H1 (cell line): ENCODE measurements at regions not wholly inside any gene's neighbourhood (a gene's known extent, or its start where the extent isn't known, plus 50 kb on each side); places are given as distances from the start of the nearest gene placed in this dataset.

Experiments used
- CTCF ChIA-PET: fragments of 300-600 bp; sonication (Branson Sonifier 250); formaldehyde crosslinking; loops from one replicate; lab custom pipeline; 2021; ENCODE audit not compliant: partially characterized antibody; lab: Charles Lee
- POLR2A ChIA-PET: fragments of 300-600 bp; sonication (Branson Sonifier 250); formaldehyde crosslinking; loops from one replicate; lab custom pipeline; 2021; ENCODE audit warnings: inconsistent platforms; ENCODE audit not compliant: partially characterized antibody; lab: Charles Lee
- DNase-seq, 2 experiments: peaks; one replicate each; pipeline versions ENCODE4 v3.0.0 to v3.0.0-alpha.2; 2010 to 2022; ENCODE audit warnings: low spot score in 2 of 2, low read depth in 1 of 2, mixed read lengths in 1 of 2
- FAIRE-seq: peaks from 2 replicates; lab custom pipeline; 2011; peaks lifted over from hg19 to GRCh38; lab: Jason Lieb, UNC
- H2AFZ ChIP-seq: 2 replicates; pipeline ENCODE4 v1.8.1; 2012; ENCODE audit warnings: low read length, inconsistent platforms
- H2AK5ac ChIP-seq: 2 replicates; pipeline ENCODE4 v1.6.1; 2013; ENCODE audit warnings: low read depth, low read length
- H2BK120ac ChIP-seq: replicated peaks from 2 replicates; pipeline ENCODE3; 2013; ENCODE audit warnings: low read depth, low read length, inconsistent platforms
- H2BK12ac ChIP-seq: 2 replicates; pipeline ENCODE4 v1.6.1; 2013; ENCODE audit warnings: low read depth, low read length
- H2BK15ac ChIP-seq: 2 replicates; pipeline ENCODE4 v1.6.1; 2013; ENCODE audit warnings: low read length
- H2BK20ac ChIP-seq: 2 replicates; pipeline ENCODE4 v1.6.1; 2013; ENCODE audit warnings: low read length
- H2BK5ac ChIP-seq: 2 replicates; pipeline ENCODE4 v1.6.1; 2013; ENCODE audit warnings: low read depth, low read length
- H3K14ac ChIP-seq: 2 replicates; pipeline ENCODE4 v1.6.1; 2013; ENCODE audit warnings: inconsistent platforms; ENCODE audit not compliant: insufficient read length
- H3K18ac ChIP-seq: 2 replicates; pipeline ENCODE4 v1.6.1; 2013; ENCODE audit warnings: low read length; ENCODE audit errors: extremely low read depth
- H3K23ac ChIP-seq: 2 replicates; pipeline ENCODE4 v1.6.1; 2013; ENCODE audit warnings: inconsistent platforms; ENCODE audit not compliant: insufficient read length
- H3K23me2 ChIP-seq: 2 replicates; pipeline ENCODE4 v1.6.1; 2013; ENCODE audit warnings: low read depth, low read length
- H3K27ac ChIP-seq: 2 replicates; pipeline ENCODE4 v1.6.1; 2011; ENCODE audit warnings: low read depth, low read length, inconsistent platforms
- H3K27me3 ChIP-seq, 4 experiments: replicated peaks in 1 of 4; 1 replicate in 1 of 4; 2 replicates in 3 of 4; pipeline versions ENCODE4 v1.6.1 to v1.8.1; 2011 to 2013; ENCODE audit warnings: low read length in 3 of 4, mild to moderate bottlenecking in 3 of 4, inconsistent platforms in 2 of 4, mixed read lengths in 2 of 4, moderate library complexity in 1 of 4; ENCODE audit not compliant: control insufficient read depth in 3 of 4, insufficient read depth in 3 of 4; ENCODE audit errors: extremely low read depth in 1 of 4
- H3K36me3 ChIP-seq, 4 experiments: 2 replicates each; pipeline versions ENCODE4 v1.6.1 to v1.8.1; 2011 to 2013; ENCODE audit warnings: mild to moderate bottlenecking in 4 of 4, low read length in 3 of 4, moderate library complexity in 2 of 4, control low read depth in 1 of 4, inconsistent platforms in 1 of 4; ENCODE audit not compliant: insufficient read depth in 4 of 4, control insufficient read depth in 2 of 4
- H3K4ac ChIP-seq: replicated peaks from 2 replicates; pipeline ENCODE3; 2013; ENCODE audit warnings: low read length, low read depth, mixed read lengths, inconsistent platforms; ENCODE audit not compliant: insufficient read length
- H3K4me1 ChIP-seq, 4 experiments: replicated peaks in 1 of 4; 1 replicate in 1 of 4; 2 replicates in 3 of 4; pipeline versions ENCODE4 v1.6.1 to v1.8.1; 2011 to 2013; ENCODE audit warnings: low read length in 3 of 4, inconsistent platforms in 2 of 4, mixed read lengths in 1 of 4; ENCODE audit not compliant: insufficient read depth in 4 of 4, control insufficient read depth in 3 of 4
- H3K4me2 ChIP-seq, 2 experiments: 2 replicates each; pipeline versions ENCODE4 v1.6.1 to v1.8.1; 2011 to 2013; ENCODE audit warnings: low read depth in 2 of 2, low read length in 2 of 2, control low read depth in 1 of 2, inconsistent platforms in 1 of 2, mild to moderate bottlenecking in 1 of 2; ENCODE audit not compliant: insufficient read depth in 1 of 2
- H3K4me3 ChIP-seq, 4 experiments: fragments of 200-600, 300-600 bp in 1 of 4; sonication (generic), shearing (Covaris generic), sonication (Bioruptor Twin) in 1 of 4; 2 replicates each; pipeline versions ENCODE4 v1.5.1 to v1.8.1; 2011 to 2016; ENCODE audit warnings: low read length in 4 of 4, low read depth in 3 of 4, control low read depth in 2 of 4, inconsistent platforms in 2 of 4, mild to moderate bottlenecking in 2 of 4, mixed read lengths in 1 of 4, moderate library complexity in 1 of 4; ENCODE audit not compliant: insufficient read depth in 2 of 4; ENCODE audit errors: extremely low read depth in 1 of 4
- H3K56ac ChIP-seq: replicated peaks from 2 replicates; pipeline ENCODE3; 2013; ENCODE audit warnings: low read depth, mild to moderate bottlenecking, mixed read lengths, low read length, inconsistent platforms; ENCODE audit not compliant: insufficient read length
- H3K79me1 ChIP-seq: 2 replicates; pipeline ENCODE4 v1.6.1; 2013; ENCODE audit warnings: low read depth, low read length, control low read depth
- H3K79me2 ChIP-seq, 2 experiments: 2 replicates each; pipeline versions ENCODE4 v1.6.1 to v1.8.1; 2012 to 2013; ENCODE audit warnings: low read length in 2 of 2, mild to moderate bottlenecking in 2 of 2, inconsistent platforms in 1 of 2; ENCODE audit not compliant: insufficient read depth in 2 of 2, control insufficient read depth in 1 of 2
- H3K9ac ChIP-seq, 4 experiments: replicated peaks in 1 of 4; 1 replicate in 1 of 4; 2 replicates in 3 of 4; pipeline versions ENCODE4 v1.6.1 to v1.8.1; 2011 to 2013; ENCODE audit warnings: low read depth in 3 of 4, low read length in 3 of 4, control low read depth in 2 of 4, mild to moderate bottlenecking in 2 of 4, moderate library complexity in 2 of 4, inconsistent platforms in 1 of 4; ENCODE audit errors: extremely low read depth in 1 of 4
- H3K9me3 ChIP-seq, 2 experiments: 2 replicates each; pipeline versions ENCODE4 v1.6.1 to v1.8.1; 2012 to 2013; ENCODE audit warnings: mild to moderate bottlenecking in 2 of 2, moderate library complexity in 2 of 2, control low read depth in 1 of 2, inconsistent platforms in 1 of 2, low read depth in 1 of 2, low read length in 1 of 2, mixed read lengths in 1 of 2; ENCODE audit not compliant: insufficient read depth in 2 of 2
- H4K20me1 ChIP-seq, 2 experiments: replicated peaks in 1 of 2; 2 replicates each; pipeline versions ENCODE3 to v1.8.1; 2011 to 2013; ENCODE audit warnings: inconsistent platforms in 2 of 2, low read length in 2 of 2, mild to moderate bottlenecking in 1 of 2; ENCODE audit not compliant: insufficient read depth in 2 of 2, control insufficient read depth in 1 of 2
- H4K5ac ChIP-seq: 2 replicates; pipeline ENCODE4 v1.6.1; 2013; ENCODE audit warnings: low read length, low read depth, mixed read lengths, inconsistent platforms; ENCODE audit not compliant: insufficient read length
- H4K8ac ChIP-seq: 2 replicates; pipeline ENCODE4 v1.8.0; 2013; ENCODE audit warnings: mild to moderate bottlenecking, moderate library complexity, low read length, inconsistent platforms; ENCODE audit not compliant: insufficient read depth; ENCODE audit errors: extremely low read depth
- H4K91ac ChIP-seq: replicated peaks from 2 replicates; pipeline ENCODE3; 2013; ENCODE audit warnings: low read length, mixed read lengths, inconsistent platforms; ENCODE audit not compliant: insufficient read length
- BRCA1 ChIP-seq: IDR thresholded peaks from 2 replicates; pipeline ENCODE4 v1.6.1; 2012; ENCODE audit warnings: low read depth, low read length, improper control_type of control experiment
- EZH2 ChIP-seq: fragments of 200-600 bp; sonication (generic); IDR thresholded peaks from 2 replicates; pipeline ENCODE4 v1.7.1; 2012; ENCODE audit warnings: low read depth, mild to moderate bottlenecking, moderate library complexity, low read length, inconsistent platforms; ENCODE audit not compliant: severe bottlenecking
- JUN ChIP-seq: IDR thresholded peaks from 2 replicates; pipeline ENCODE4 v1.6.1; 2011; ENCODE audit warnings: low read depth, mild to moderate bottlenecking, improper control_type of control experiment, low read length
- SIX5 ChIP-seq: IDR thresholded peaks from 2 replicates; pipeline ENCODE4 v1.6.1; 2011; ENCODE audit warnings: mild to moderate bottlenecking, low read depth, low read length
- SRF ChIP-seq: IDR thresholded peaks from 2 replicates; pipeline ENCODE4 v1.6.1; 2011; ENCODE audit warnings: mild to moderate bottlenecking, low read depth, low read length, moderate library complexity
- TAF1 ChIP-seq: IDR thresholded peaks from 2 replicates; pipeline ENCODE4 v1.6.1; 2011; ENCODE audit warnings: mild to moderate bottlenecking, low read depth, low read length
- WGBS, 2 experiments: shearing (Covaris generic) in 1 of 2; methylation state at CpG; one replicate each; pipeline versions ENCODE4 v1.1.6 to v1.1.7; 2013 to 2015; ENCODE audit warnings: low lambda C conversion rate in 2 of 2, mixed read lengths in 2 of 2, inconsistent platforms in 1 of 2, low coverage in 1 of 2, missing lambda C conversion rate in 1 of 2; ENCODE audit not compliant: insufficient replicate concordance in 2 of 2, insufficient coverage in 1 of 2, insufficient read length in 1 of 2; ENCODE audit errors: extremely low coverage in 1 of 2, missing lambda C conversion rate in 1 of 2; 5-methylcytosine and 5-hydroxymethylcytosine counted together
- TF ChIP-seq, protein P1 (sequence below): IDR thresholded peaks from 2 replicates; pipeline ENCODE4 v1.6.1; 2012; ENCODE audit warnings: low read length, inconsistent platforms
- TF ChIP-seq, protein P2 (sequence below): IDR thresholded peaks from 2 replicates; pipeline ENCODE4 v1.6.1; 2011; ENCODE audit warnings: low read length, improper control_type of control experiment
- TF ChIP-seq, protein P3 (sequence below), 3 experiments: IDR thresholded peaks; 1 replicate in 2 of 3; 2 replicates in 1 of 3; pipeline versions ENCODE4 v1.5.1 to v1.6.1; 2011; ENCODE audit warnings: low read length in 3 of 3, mild to moderate bottlenecking in 3 of 3, inconsistent platforms in 2 of 3, low read depth in 1 of 3, moderate library complexity in 1 of 3; ENCODE audit not compliant: insufficient read depth in 1 of 3; ENCODE audit errors: control extremely low read depth in 1 of 3

DNA sequence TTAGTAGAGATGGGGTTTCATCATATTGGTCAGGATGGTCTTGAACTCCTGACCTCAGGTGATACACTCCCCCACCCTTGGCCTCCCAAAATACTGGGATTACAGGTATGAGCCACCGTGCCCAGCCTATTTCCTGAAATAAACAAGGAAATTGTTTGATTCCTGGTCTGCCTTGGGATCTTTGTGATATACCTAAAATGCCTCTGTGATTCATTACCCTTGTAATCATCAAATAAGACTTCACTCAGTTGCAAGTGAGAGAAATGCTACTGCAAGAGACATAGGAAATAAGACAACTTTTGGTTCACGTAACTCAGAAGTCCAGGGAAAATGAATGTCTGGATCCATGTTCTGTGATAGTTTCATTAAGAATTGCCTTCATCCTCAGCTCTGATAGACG lies 173.2 kb upstream of the MARCKS start:
- no peaks in the 10 kb centered on the region for H3K27me3 ChIP-seq
- DNase-seq (no peak), FAIRE-seq (no peak)
- H3K79me1 ChIP-seq, result no peaks in the 10 kb centered on the region
- no peaks in the 10 kb centered on the region for H4K20me1 ChIP-seq
- ChIA-PET CTCF (no interaction called here), POLR2A (interaction anchor here (1.4 to 1.9 kb wide), 2 partner anchors 171 to 175 kb away, joined by 4 to 6 read pairs; no protein-coding TSS in a partner anchor)
- H2BK15ac ChIP-seq, result no peak overlapping the region
- no peak overlapping the region for H4K8ac ChIP-seq
- no peak overlapping the region for H3K27ac ChIP-seq
- H4K91ac ChIP-seq, result no peak overlapping the region
- H2AK5ac ChIP-seq, result no peak overlapping the region
- H3K36me3 ChIP-seq, result no peaks in the 10 kb centered on the region
- no peak overlapping the region for H3K23ac ChIP-seq
- peaks cover 0 to 7% (median 3%) of the 10 kb centered on the region in 4 experiments; a peak in 3 of 7 replicates for H3K4me1 ChIP-seq
- H2AFZ ChIP-seq, result no peak overlapping the region
- WGBS, 2 experiments, result 85% methylated on average over 3 of the region's 3 CpGs; no CpG with 5 or more reads in 1 of the 2 experiments
- H3K4ac ChIP-seq, result no peak overlapping the region
- no peak overlapping the region for H4K5ac ChIP-seq
- no peak overlapping the region for H3K9ac ChIP-seq
- H2BK5ac ChIP-seq, result no peak overlapping the region
- no peak overlapping the region for H3K18ac ChIP-seq
- H2BK20ac ChIP-seq, result no peak overlapping the region
- H3K79me2 ChIP-seq, result no peaks in the 10 kb centered on the region
- H2BK12ac ChIP-seq, result no peak overlapping the region
- H3K4me2 ChIP-seq, result no peak overlapping the region
- no peak overlapping the region for H3K56ac ChIP-seq
- no peak overlapping the region for H3K4me3 ChIP-seq
- H2BK120ac ChIP-seq, result no peak overlapping the region
- no peaks in the 10 kb centered on the region for H3K23me2 ChIP-seq
- H3K9me3 ChIP-seq, result no peaks in the 10 kb centered on the region
- H3K14ac ChIP-seq, result no peak overlapping the region
- no peak for TF ChIP-seq BRCA1
- no peak for TF ChIP-seq TAF1
- TF ChIP-seq, protein P1, sequence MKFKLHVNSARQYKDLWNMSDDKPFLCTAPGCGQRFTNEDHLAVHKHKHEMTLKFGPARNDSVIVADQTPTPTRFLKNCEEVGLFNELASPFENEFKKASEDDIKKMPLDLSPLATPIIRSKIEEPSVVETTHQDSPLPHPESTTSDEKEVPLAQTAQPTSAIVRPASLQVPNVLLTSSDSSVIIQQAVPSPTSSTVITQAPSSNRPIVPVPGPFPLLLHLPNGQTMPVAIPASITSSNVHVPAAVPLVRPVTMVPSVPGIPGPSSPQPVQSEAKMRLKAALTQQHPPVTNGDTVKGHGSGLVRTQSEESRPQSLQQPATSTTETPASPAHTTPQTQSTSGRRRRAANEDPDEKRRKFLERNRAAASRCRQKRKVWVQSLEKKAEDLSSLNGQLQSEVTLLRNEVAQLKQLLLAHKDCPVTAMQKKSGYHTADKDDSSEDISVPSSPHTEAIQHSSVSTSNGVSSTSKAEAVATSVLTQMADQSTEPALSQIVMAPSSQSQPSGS, result no peak
- no peak for TF ChIP-seq JUN
- TF ChIP-seq EZH2, result no peak
- no peak for TF ChIP-seq SIX5
- TF ChIP-seq, protein P2, sequence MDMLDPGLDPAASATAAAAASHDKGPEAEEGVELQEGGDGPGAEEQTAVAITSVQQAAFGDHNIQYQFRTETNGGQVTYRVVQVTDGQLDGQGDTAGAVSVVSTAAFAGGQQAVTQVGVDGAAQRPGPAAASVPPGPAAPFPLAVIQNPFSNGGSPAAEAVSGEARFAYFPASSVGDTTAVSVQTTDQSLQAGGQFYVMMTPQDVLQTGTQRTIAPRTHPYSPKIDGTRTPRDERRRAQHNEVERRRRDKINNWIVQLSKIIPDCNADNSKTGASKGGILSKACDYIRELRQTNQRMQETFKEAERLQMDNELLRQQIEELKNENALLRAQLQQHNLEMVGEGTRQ, result no peak
- TF ChIP-seq, protein P3, sequence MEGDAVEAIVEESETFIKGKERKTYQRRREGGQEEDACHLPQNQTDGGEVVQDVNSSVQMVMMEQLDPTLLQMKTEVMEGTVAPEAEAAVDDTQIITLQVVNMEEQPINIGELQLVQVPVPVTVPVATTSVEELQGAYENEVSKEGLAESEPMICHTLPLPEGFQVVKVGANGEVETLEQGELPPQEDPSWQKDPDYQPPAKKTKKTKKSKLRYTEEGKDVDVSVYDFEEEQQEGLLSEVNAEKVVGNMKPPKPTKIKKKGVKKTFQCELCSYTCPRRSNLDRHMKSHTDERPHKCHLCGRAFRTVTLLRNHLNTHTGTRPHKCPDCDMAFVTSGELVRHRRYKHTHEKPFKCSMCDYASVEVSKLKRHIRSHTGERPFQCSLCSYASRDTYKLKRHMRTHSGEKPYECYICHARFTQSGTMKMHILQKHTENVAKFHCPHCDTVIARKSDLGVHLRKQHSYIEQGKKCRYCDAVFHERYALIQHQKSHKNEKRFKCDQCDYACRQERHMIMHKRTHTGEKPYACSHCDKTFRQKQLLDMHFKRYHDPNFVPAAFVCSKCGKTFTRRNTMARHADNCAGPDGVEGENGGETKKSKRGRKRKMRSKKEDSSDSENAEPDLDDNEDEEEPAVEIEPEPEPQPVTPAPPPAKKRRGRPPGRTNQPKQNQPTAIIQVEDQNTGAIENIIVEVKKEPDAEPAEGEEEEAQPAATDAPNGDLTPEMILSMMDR (IDR thresholded peaks at IDR 0.05; ENCODE audit: control extremely low read depth in 1 of 3, insufficient read depth in 1 of 3, low read depth in 1 of 3, low read length in 3 of 3), result no peak
- no peak for TF ChIP-seq SRF
